ENCODE measurements at regions not wholly inside any gene's neighbourhood (a gene's known extent, or its start where the extent isn't known, plus 50 kb on each side); places are given as distances from the start of the nearest gene placed in this dataset.

DNA sequence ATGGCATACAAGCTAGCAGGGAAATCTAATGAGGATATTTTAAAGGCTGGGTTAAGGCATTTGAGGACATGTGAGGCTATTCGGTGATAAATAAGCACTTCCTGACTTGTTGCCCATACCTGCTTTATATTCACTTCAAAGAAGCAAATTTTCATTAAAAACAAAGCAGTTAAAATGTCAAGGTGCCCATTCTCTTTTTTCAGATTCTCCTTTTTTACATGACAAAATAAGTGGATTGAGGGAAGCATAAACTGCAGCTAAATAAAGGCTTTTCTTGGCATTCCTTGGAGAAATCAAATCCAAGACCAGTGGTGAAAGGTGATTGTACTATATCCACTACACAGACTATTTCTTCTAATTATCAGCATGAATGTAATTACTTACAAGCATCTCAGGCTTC is 166.9 kb downstream of the PTCSC3 start:
- dilution Hi-C loops (cut with MboI; ENCODE audit: extremely low pct_ligation_motif_present, low sequenced_read_pairs): no loop called here
- no TSS peak for BruUV-seq (replicated peaks)

GRCh38 chr14:36006623-36007022 is 169.9 kb downstream of the PTCSC3 start:
- Histone ChIP-seq H3K4me2 (ENCODE audit: insufficient read depth, low read length) (no peak overlapping the region), H3K9me3 (replicated peaks; ENCODE audit: control insufficient read depth, insufficient read depth, low read length) (no peaks in the 10 kb centered on the region), H3K9me1 (replicated peaks; ENCODE audit: control insufficient read depth, extremely low read depth, insufficient read depth, low read length) (no peaks in the 10 kb centered on the region), H4K20me1 (replicated peaks; ENCODE audit: control insufficient read depth, extremely low read depth, insufficient read depth, low read length) (no peaks in the 10 kb centered on the region), H2AFZ (ENCODE audit: low read depth, low read length) (no peak overlapping the region), H3K27ac (ENCODE audit: insufficient read depth, low read depth, low read length) (no peak overlapping the region), H3K79me2 (ENCODE audit: control insufficient read depth, insufficient read depth, low read length) (no peaks in the 10 kb centered on the region), H3K27me3 (ENCODE audit: control insufficient read depth in 2 of 2, insufficient read depth in 2 of 2, low read length in 2 of 2) (no peaks in the 10 kb centered on the region), H3K36me3 (ENCODE audit: control insufficient read depth in 2 of 2, extremely low read depth in 1 of 2, insufficient read depth in 2 of 2, low read length in 2 of 2) (no peaks in the 10 kb centered on the region), H3K9ac (replicated peaks; ENCODE audit: extremely low read depth, insufficient read depth, low read length) (no peak overlapping the region), H3K4me1 (ENCODE audit: control insufficient read depth, extremely low read depth, insufficient read depth, low read length) (no peaks in the 10 kb centered on the region), H3K4me3 (replicated peaks in 1 of 3; ENCODE audit: insufficient read depth in 1 of 3, low read depth in 1 of 3, low read length in 3 of 3) (no peak overlapping the region)
- FAIRE-seq (no peak), DNase-seq (ENCODE audit: low read depth, low spot score) (no peak)
- TF ChIP-seq GATA2 (IDR thresholded peaks at IDR 0.05; ENCODE audit: insufficient read depth, insufficient read length, low read depth, low read length): no peak
- TF ChIP-seq MYC (IDR thresholded peaks at IDR 0.05; ENCODE audit: low read depth, low read length): no peak
- TF ChIP-seq EZH2 (IDR thresholded peaks at IDR 0.05; ENCODE audit: borderline replicate concordance, low read depth, low read length, severe bottlenecking): no peak
- TF ChIP-seq FOS (IDR thresholded peaks at IDR 0.05; ENCODE audit: borderline replicate concordance, insufficient read depth, low read length): no peak
- no peak for TF ChIP-seq POLR2A (IDR thresholded peaks at IDR 0.05; ENCODE audit: low read depth, low read length)
- no peak for TF ChIP-seq POLR2AphosphoS5 (IDR thresholded peaks at IDR 0.05; ENCODE audit: insufficient read depth, low read depth, low read length)
- TF ChIP-seq JUN (IDR thresholded peaks at IDR 0.05; ENCODE audit: borderline replicate concordance, insufficient read depth, insufficient read length, low read depth): no peak
- TF ChIP-seq MAX (IDR thresholded peaks at IDR 0.05; ENCODE audit: insufficient read depth, insufficient read length): no peak
- TF ChIP-seq, protein P1, sequence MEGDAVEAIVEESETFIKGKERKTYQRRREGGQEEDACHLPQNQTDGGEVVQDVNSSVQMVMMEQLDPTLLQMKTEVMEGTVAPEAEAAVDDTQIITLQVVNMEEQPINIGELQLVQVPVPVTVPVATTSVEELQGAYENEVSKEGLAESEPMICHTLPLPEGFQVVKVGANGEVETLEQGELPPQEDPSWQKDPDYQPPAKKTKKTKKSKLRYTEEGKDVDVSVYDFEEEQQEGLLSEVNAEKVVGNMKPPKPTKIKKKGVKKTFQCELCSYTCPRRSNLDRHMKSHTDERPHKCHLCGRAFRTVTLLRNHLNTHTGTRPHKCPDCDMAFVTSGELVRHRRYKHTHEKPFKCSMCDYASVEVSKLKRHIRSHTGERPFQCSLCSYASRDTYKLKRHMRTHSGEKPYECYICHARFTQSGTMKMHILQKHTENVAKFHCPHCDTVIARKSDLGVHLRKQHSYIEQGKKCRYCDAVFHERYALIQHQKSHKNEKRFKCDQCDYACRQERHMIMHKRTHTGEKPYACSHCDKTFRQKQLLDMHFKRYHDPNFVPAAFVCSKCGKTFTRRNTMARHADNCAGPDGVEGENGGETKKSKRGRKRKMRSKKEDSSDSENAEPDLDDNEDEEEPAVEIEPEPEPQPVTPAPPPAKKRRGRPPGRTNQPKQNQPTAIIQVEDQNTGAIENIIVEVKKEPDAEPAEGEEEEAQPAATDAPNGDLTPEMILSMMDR (IDR thresholded peaks at IDR 0.05; ENCODE audit: extremely low read depth in 1 of 2, insufficient read depth in 1 of 2, low read depth in 1 of 2, low read length in 2 of 2): no peak
- intact Hi-C loops (cut with micrococcal nuclease): no loop called here
- dilution Hi-C loops (cut with MboI; ENCODE audit: extremely low pct_ligation_motif_present, low sequenced_read_pairs): no loop called here
- ChIA-PET CTCF (no interaction called here), POLR2A (no interaction called here)
- BruUV-seq (replicated peaks): no TSS peak

More for the DNA sequence above, 166.9 kb downstream of the PTCSC3 start:
- H3K27me3 ChIP-seq (ENCODE audit: control insufficient read depth in 2 of 2, insufficient read depth in 2 of 2, low read length in 2 of 2): no peaks in the 10 kb centered on the region
- no peaks in the 10 kb centered on the region for H3K9me3 ChIP-seq (replicated peaks; ENCODE audit: control insufficient read depth, insufficient read depth, low read length)
- no peaks in the 10 kb centered on the region for H3K4me1 ChIP-seq (ENCODE audit: control insufficient read depth, extremely low read depth, insufficient read depth, low read length)
- DNase-seq (ENCODE audit: low read depth, low spot score) (no peak), FAIRE-seq (no peak)
- no peaks in the 10 kb centered on the region for H3K9me1 ChIP-seq (replicated peaks; ENCODE audit: control insufficient read depth, extremely low read depth, insufficient read depth, low read length)
- H2AFZ ChIP-seq (ENCODE audit: low read depth, low read length): no peak overlapping the region
- TF ChIP-seq POLR2A (IDR thresholded peaks at IDR 0.05; ENCODE audit: low read depth, low read length) (no peak), MYC (IDR thresholded peaks at IDR 0.05; ENCODE audit: low read depth, low read length) (no peak), POLR2AphosphoS5 (IDR thresholded peaks at IDR 0.05; ENCODE audit: insufficient read depth, low read depth, low read length) (no peak)
- TF ChIP-seq, protein P1 (IDR thresholded peaks at IDR 0.05; ENCODE audit: extremely low read depth in 1 of 2, insufficient read depth in 1 of 2, low read depth in 1 of 2, low read length in 2 of 2): no peak
- ChIA-PET CTCF (interaction anchor here (1.1 to 1.2 kb wide), 2 partner anchors 13 to 25 kb away, joined by 3 to 6 read pairs; no protein-coding TSS in a partner anchor), POLR2A (no interaction called here)
- H3K27ac ChIP-seq (ENCODE audit: insufficient read depth, low read depth, low read length): no peak overlapping the region
- no peaks in the 10 kb centered on the region for H3K79me2 ChIP-seq (ENCODE audit: control insufficient read depth, insufficient read depth, low read length)
- no peaks in the 10 kb centered on the region for H3K36me3 ChIP-seq (ENCODE audit: control insufficient read depth in 2 of 2, extremely low read depth in 1 of 2, insufficient read depth in 2 of 2, low read length in 2 of 2)
- no peak overlapping the region for H3K4me2 ChIP-seq (ENCODE audit: insufficient read depth, low read length)
- H4K20me1 ChIP-seq (replicated peaks; ENCODE audit: control insufficient read depth, extremely low read depth, insufficient read depth, low read length): no peaks in the 10 kb centered on the region
- H3K9ac ChIP-seq (replicated peaks; ENCODE audit: extremely low read depth, insufficient read depth, low read length): no peak overlapping the region
- intact Hi-C loops (cut with micrococcal nuclease): no loop called here
- no peak overlapping the region for H3K4me3 ChIP-seq (replicated peaks in 1 of 3; ENCODE audit: insufficient read depth in 1 of 3, low read depth in 1 of 3, low read length in 3 of 3)

Measured in endothelial cell of umbilical vein (primary cell).